GM12875 (cell line): ENCODE measurements at regions not wholly inside any gene's neighbourhood (a gene's known extent, or its start where the extent isn't known, plus 50 kb on each side); places are given as distances from the start of the nearest gene placed in this dataset.
"Not testable (repeated sequence)": the region's sequence is repeated elsewhere in the genome, so short reads cannot be mapped to it uniquely, and the experiment has no call there.

Experiments used
- H3K4me3 ChIP-seq: one replicate; pipeline ENCODE4 v1.5.1; 2011; ENCODE audit warnings: low read depth, low read length, control low read depth
- CTCF ChIP-seq: IDR thresholded peaks from 2 replicates; pipeline ENCODE4 v1.5.1; 2011; ENCODE audit warnings: low read depth, mild to moderate bottlenecking, control low read depth, inconsistent platforms, low read length, moderate library complexity, borderline replicate concordance; ENCODE audit not compliant: insufficient read depth

- TF ChIP-seq CTCF: peak; percentile 81
- no peak overlapping the region for H3K4me3 ChIP-seq
These were observed 65.5 kb upstream of the LRP8 start for GRCh38 chr1:53393325-53393792.

GRCh38 chr1:53394306-53394705 is 64.9 kb upstream of the DMRTB1 start:
- H3K4me3 ChIP-seq: no peak overlapping the region
- TF ChIP-seq CTCF: no peak

GRCh38 chr1:53395671-53396215 is 63.5 kb upstream of the DMRTB1 start:
- TF ChIP-seq CTCF: no peak
- no peak overlapping the region for H3K4me3 ChIP-seq

- H3K4me3 ChIP-seq: no peak overlapping the region
- TF ChIP-seq CTCF: no peak
These were observed 62.5 kb upstream of the DMRTB1 start for GRCh38 chr1:53396573-53397268.

GRCh38 chr1:53398091-53398490 is 61.1 kb upstream of the DMRTB1 start:
- no peak for TF ChIP-seq CTCF
- H3K4me3 ChIP-seq: no peak overlapping the region

GRCh38 chr1:53398576-53399365 is 60.4 kb upstream of the DMRTB1 start:
- no peak for TF ChIP-seq CTCF
- H3K4me3 ChIP-seq: no peak overlapping the region

GRCh38 chr1:53399370-53400133 is 59.6 kb upstream of the DMRTB1 start:
- not testable (repeated sequence) for H3K4me3 ChIP-seq
